ENCODE measurements at regions not wholly inside any gene's neighbourhood (a gene's known extent, or its start where the extent isn't known, plus 50 kb on each side); places are given as distances from the start of the nearest gene placed in this dataset.

DNA sequence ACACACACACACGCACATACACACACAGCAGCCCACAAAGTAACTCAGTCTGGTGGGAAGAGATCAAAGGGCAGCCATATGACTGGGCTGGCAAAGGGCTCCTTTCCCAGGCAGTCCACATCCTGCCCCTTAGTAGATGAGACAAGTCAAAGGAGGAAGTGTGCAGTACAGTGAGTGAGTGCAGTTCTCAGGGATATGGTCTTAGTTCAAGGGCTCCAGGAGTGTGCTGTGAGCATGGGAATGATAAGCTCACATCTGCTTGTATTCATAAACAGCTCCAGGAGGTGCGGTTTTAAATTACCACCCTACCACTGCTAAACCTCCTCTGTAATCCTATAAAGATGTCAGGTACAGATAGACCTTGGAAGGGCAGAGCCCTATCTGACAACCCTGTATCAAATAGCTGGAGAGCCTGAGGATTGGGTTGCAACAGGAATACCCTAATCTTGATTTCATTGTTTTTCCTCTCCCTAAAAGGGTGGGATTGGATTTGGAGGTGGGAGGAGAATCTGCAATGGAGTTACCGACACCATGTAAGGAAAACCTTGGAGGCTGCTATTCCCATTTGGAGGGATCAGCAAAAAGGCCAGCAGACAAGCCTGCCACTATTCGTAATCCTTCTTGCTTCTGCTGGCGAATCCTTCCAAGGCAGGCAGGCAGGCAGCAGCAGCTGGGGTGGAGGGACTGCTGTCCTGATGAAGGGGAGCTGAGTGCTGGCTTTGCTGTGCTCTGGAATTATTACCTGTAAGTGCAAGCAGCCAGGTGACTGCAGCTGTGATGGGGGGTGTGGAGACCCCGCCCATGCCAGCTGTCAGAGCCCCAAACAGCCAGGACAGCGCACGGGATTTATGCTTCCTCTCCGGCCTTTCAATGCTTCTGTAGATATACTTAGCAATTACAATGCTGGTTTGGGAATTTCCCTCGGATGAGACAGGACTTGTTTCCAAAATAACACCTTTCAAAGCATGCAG lies 342.7 kb downstream of the PRL start:
- in situ Hi-C loops (cut with HindIII; ENCODE audit: low pct_ligation_motif_present, low pct_unique_long_range_greater_than_20kb, low sequenced_read_pairs) = no loop called here
- no peak for DNase-seq

DNA sequence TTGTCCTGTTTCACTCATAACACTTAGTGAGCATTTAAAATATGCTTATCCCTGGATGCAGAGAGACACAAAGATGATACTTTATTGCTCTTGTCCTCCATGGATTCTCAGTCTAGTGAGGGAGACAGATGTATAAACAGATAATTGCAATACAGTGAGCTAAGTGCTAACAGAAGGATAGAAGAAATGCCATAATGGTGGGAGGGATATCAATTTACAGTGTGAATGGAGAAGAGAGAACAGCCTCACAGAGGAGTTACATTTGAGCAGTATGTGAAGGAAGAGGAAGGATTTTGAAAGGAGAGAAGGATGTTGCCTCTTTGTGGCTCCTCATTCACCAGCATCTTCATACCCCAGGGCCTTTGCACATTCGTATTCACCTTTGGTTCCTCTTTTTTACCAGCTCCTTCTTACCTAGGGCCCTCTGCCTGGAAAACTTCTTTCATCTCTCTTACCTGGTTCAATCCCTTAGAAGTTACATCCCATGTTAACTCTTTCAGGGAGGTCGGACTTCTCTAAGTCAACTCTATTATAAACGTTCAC lies 341.7 kb downstream of the PRL start:
- DNase-seq = no peak
- in situ Hi-C loops (cut with HindIII; ENCODE audit: low pct_ligation_motif_present, low pct_unique_long_range_greater_than_20kb, low sequenced_read_pairs) = no loop called here

DNA sequence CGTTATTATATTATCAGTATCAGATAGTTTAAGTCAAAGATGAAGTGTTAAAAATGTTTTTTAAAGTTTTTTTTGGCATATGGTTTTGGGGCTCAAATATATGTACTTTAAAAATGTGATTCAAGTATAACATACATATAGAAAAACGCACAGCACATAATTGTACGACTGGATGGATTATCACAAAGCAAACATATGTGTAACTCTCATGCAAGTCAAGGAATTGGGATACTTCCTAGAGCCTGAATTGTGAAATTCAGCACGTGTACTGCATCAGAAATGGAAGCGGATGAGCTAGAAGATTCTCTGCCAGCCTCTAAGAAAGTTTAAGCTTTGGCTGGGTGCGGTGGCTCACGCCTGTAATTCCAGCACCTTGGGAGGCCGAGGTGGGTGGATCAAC lies 340.9 kb downstream of the PRL start:
- in situ Hi-C loops (cut with HindIII; ENCODE audit: low pct_ligation_motif_present, low pct_unique_long_range_greater_than_20kb, low sequenced_read_pairs) = no loop called here
- DNase-seq = no peak

DNA sequence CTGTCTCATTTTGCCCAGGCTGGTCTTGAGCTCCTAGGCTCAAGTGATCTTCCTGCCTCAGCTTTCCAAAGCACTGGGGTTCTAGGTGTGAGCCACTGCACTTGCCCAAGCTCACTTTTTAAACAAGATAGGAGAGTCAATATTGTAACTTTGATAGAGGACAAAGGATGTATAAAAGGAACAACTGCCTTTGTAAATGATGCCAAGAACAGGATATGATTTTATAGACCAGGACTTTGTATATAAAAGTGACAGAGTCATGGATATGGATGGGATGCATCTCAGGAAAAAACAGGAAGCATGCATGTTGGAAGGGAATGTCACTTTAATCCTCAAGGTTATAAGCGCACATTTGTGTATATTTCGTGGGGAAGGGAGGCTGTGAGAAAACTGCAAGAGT lies 338.4 kb downstream of the PRL start:
- in situ Hi-C loops (cut with HindIII; ENCODE audit: low pct_ligation_motif_present, low pct_unique_long_range_greater_than_20kb, low sequenced_read_pairs) = no loop called here
- no peak for DNase-seq

DNA sequence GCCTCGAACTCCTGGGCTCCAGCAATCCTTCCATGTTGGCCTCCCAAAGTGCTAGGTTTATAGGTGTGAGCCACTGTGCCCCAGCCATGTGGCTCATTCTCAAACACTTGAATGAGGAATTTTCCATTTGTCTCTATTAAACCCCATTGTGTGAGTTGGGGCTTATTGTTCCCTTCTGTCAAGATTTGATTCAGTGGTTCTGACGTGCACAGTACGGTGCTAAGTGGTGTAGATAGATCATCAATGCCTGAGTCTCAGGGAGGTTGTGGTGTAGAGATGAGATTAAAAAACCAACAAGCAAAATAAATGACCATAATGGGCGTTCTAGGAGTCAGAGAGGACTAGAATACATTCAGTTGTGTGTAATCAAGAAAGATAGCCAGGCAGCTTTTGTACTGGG lies 335.6 kb downstream of the PRL start:
- DNase-seq = no peak
- in situ Hi-C loops (cut with HindIII; ENCODE audit: low pct_ligation_motif_present, low pct_unique_long_range_greater_than_20kb, low sequenced_read_pairs) = no loop called here

DNA sequence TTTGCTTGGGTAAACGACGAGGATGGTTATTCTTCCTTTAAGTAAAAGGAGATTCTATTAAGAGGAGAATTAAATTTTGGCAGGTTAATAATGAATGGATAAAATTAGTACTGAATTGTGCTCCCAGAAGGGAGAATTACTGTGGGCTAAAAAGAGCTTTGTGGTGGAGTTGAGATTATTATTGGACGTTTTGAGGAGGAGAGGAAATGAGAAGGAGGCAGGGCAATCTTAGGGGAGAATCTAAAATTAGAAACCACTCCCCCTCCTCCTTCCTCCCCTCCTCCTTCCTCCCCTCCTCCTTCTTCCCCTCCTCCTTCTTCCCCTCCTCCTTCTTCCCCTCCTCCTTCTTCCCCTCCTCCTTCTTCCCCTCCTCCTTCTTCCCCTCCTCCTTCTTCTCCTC lies 331.8 kb downstream of the PRL start:
- no peak for DNase-seq
- in situ Hi-C loops (cut with HindIII; ENCODE audit: low pct_ligation_motif_present, low pct_unique_long_range_greater_than_20kb, low sequenced_read_pairs) = no loop called here

DNA sequence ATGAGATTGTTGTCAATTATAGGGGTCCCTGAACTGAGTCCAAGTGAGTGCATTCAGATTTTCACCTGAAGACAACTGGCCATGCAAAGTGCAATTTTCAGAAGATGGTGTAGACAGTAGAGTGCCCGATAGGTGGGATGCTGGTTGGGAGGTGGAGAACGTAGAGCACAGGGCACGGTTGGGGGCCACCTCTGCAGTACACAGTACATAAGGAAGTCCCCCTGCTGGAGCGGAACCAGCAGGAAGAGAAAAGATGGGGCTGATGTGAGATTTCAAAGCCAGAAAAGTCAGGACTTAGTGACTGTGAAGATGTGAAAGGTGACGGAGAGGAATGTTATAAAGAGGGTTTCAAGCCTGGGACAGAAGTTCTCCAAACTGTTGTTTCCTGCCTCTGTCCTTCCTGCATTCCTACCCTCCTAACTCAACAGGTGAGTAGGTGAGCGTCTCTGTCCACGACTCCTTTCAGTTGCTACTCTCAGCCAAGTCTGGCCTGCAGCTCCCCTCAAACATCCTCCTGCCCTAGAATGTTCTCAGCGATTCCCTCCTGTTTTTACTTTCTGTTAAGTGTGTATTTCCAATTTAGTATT lies 330.8 kb downstream of the PRL start:
- in situ Hi-C loops (cut with HindIII; ENCODE audit: low pct_ligation_motif_present, low pct_unique_long_range_greater_than_20kb, low sequenced_read_pairs) = no loop called here
- no peak for DNase-seq

DNA sequence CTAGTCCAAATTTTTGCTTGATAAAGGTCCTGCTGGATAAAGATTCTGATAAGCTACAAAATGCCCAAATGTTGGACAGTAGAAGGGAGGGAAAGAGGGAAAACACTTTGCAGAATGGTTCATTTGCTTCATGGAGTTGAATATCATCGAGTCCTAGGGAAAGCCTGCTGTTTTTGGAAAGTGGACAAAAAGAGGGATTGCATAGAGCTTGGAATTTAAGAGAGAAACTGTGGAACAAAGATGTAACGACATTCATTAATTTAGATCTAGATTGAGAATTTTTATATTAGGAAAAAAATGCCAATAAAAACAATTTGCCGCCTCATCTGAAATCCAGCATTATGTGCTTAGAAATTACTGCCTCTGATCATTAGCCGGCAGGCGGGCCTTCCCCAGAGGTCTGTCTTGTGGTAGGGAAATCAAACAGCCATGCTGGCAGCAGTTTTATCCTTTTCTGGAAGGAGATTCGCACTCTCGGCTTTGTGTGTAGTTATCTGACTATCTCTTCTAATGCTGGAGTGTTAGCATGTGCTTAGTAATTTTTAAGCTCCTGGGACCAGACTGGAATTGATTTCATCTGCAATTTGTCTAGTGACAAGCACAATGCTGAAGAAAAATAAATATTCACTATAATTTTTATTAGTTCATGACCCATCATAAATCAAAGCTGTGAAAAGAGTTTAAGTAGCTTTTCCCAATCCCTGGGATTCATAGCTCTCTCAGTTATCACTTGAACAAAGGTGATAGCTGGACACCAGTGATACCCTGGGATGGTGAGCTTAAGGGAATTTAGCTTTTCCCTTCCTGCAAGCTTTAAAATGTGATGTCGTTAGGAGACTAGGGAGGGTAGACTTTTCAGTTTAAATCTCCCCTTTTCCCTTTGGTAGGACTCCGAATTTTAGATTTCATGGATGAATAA lies 329.5 kb downstream of the PRL start:
- no peak for DNase-seq
- in situ Hi-C loops (cut with HindIII; ENCODE audit: low pct_ligation_motif_present, low pct_unique_long_range_greater_than_20kb, low sequenced_read_pairs) = no loop called here

GRCh38 chr6:21968411-21968810 lies 328.4 kb downstream of the PRL start:
- in situ Hi-C loops (cut with HindIII; ENCODE audit: low pct_ligation_motif_present, low pct_unique_long_range_greater_than_20kb, low sequenced_read_pairs) = no loop called here
- DNase-seq = no peak

DNA sequence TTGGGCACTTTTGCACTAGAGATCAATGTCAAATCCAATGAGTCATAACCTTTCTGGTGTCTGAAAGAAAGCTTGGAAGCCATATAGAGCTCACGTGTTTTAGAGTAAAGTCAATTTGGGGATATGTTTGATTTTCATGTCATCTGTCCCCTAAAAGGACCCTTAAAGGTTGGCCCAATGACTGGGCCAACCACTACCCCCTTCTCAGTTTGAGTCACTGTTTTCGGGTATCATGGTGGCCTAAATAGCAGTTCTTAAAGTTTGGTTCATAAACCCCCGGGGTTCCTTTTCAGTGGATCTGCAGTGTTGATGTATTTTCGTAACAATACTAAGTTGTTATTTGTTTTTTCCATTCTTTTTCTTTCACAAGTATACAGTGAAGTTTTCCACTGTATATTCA lies 327.6 kb downstream of the PRL start:
- no peak for DNase-seq
- in situ Hi-C loops (cut with HindIII; ENCODE audit: low pct_ligation_motif_present, low pct_unique_long_range_greater_than_20kb, low sequenced_read_pairs) = no loop called here

DNA sequence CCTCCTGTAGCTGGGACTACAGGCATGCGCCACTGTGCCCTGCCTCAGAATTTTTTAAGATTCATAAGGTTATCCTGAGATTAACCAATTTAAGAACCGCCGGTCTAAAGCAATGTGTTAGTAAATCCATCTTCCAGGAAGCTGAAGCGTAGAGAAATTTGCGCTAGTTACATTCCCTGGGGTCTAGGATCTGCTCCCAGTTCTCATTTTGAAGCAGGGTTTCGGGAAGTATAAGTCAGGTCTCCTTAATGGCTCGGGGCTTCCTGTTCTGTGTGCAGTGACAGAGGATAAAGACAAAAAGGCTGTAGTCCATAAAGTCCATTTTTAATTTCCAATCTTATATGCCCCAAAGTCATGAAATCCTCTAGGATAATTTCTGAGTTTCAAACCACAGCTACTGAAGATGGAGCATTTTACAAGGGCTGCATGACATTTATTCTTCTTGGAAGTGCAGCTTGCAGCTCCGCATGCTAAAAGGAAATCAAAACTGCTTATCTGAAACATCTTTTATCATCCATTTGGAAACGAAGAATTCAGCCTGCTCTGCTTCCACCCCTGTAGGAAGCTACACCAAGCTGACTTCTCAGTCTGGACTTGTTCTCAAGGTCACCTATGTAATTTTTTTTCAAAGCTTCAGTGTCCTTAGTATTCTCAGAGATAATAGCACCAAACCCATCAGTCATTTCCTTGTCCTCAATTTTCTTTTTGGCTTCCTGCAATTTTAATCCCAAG lies 326.1 kb downstream of the PRL start:
- no peak for DNase-seq
- in situ Hi-C loops (cut with HindIII; ENCODE audit: low pct_ligation_motif_present, low pct_unique_long_range_greater_than_20kb, low sequenced_read_pairs) = no loop called here

GRCh38 chr6:21971541-21971940 lies 325.3 kb downstream of the PRL start:
- in situ Hi-C loops (cut with HindIII; ENCODE audit: low pct_ligation_motif_present, low pct_unique_long_range_greater_than_20kb, low sequenced_read_pairs) = no loop called here
- DNase-seq = no peak

DNA sequence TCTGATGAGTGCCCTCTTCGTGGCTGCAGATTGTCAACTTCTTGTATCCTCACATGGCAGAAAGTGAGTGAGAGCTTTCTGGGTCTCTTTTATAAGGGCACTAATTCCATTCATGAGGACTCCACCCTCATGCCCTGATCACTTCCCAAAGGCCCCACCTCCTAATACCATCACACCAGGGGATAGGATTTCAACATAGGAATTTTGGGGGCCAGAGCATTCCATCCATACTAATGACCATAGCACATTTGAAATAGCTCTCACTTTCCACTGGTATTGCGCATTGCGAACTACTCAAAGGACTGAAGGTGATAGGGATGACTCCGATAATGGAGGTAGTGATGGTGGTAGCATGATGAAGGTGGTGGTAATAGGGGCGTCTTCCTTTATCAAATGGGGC lies 324.3 kb downstream of the PRL start:
- in situ Hi-C loops (cut with HindIII; ENCODE audit: low pct_ligation_motif_present, low pct_unique_long_range_greater_than_20kb, low sequenced_read_pairs) = no loop called here

DNA sequence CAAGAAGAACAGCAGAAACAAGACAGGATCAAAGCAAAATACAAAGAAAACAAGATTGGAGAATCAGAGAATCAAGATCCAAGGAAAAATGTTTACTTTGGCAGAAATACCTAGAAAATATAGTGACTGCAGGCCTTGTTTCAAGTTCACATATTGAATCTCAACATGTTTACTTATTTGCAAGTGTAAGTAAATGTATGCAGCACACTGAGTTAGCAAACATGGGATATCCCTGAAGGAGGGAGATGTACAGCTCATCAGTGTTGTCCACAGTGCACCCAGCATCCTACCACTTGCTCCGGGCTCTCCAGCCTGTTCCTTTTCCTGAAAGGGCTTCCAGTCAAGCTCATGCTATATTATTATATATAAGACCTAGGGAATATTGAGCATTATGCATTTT lies 319.5 kb downstream of the PRL start:
- in situ Hi-C loops (cut with HindIII; ENCODE audit: low pct_ligation_motif_present, low pct_unique_long_range_greater_than_20kb, low sequenced_read_pairs) = no loop called here

More for the DNA sequence above, 324.3 kb downstream of the PRL start:
- no peak for DNase-seq

GRCh38 chr6:21981235-21981833 lies 315.5 kb downstream of the PRL start:
- in situ Hi-C loops (cut with HindIII; ENCODE audit: low pct_ligation_motif_present, low pct_unique_long_range_greater_than_20kb, low sequenced_read_pairs) = no loop called here
- DNase-seq = no peak

More for the DNA sequence above, 319.5 kb downstream of the PRL start:
- no peak for DNase-seq

GRCh38 chr6:21984135-21984534 lies 312.7 kb downstream of the PRL start:
- no peak for DNase-seq
- in situ Hi-C loops (cut with HindIII; ENCODE audit: low pct_ligation_motif_present, low pct_unique_long_range_greater_than_20kb, low sequenced_read_pairs) = no loop called here

DNA sequence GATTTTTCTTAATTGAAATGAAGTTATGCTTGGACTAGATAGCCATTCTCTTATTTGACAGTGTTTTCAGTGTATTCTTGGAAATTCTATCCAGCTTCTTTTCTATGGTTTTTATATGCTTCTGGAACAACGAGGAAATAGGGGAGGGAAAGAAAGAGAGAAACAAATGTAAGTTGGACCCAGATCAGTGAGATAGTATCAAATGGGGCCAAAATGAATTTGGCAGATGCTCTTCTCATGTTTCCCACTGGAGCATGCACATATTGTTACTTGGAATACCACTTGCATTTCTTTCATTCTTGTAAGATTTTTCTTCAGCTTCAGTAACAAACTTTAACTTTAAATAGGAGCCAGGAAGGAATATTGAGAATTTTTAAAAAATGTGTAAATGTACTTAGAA lies 312.3 kb downstream of the PRL start:
- in situ Hi-C loops (cut with HindIII; ENCODE audit: low pct_ligation_motif_present, low pct_unique_long_range_greater_than_20kb, low sequenced_read_pairs) = no loop called here
- DNase-seq = no peak

- in situ Hi-C loops (cut with HindIII; ENCODE audit: low pct_ligation_motif_present, low pct_unique_long_range_greater_than_20kb, low sequenced_read_pairs) = no loop called here
- DNase-seq = no peak
Observed at GRCh38 chr6:21985904-21986303, 310.9 kb downstream of the PRL start.
